ENCODE measurements at regions not wholly inside any gene's neighbourhood (a gene's known extent, or its start where the extent isn't known, plus 50 kb on each side); places are given as distances from the start of the nearest gene placed in this dataset.

DNA sequence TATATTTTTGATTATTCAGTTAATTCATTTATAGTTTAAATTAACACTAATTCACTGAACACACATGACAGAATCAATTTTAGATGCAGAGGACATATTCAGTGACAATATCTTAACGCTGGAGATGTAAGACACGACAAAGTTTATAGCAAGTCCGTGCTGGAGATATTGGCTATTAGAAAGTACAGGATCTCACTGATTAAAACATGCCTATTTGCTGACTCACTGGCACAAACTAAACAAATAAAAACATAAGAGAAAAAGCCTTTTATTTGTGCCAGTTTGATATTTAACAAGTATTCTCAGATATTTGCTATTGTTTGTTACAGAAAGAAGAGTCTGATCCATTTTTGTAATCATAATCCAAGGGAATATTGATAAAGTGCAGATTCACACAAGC lies 1122.9 kb upstream of the B3GALT2 start:
- no peak for TF ChIP-seq POLR2AphosphoS5 (IDR thresholded peaks at IDR 0.05; ENCODE audit: low read depth, low read length)
- no peak for TF ChIP-seq POLR2A (IDR thresholded peaks at IDR 0.05; ENCODE audit: low read depth, low read length)
